ENCODE measurements at regions not wholly inside any gene's neighbourhood (a gene's known extent, or its start where the extent isn't known, plus 50 kb on each side); places are given as distances from the start of the nearest gene placed in this dataset.

GRCh38 chr9:35547889-35548418 is 57.1 kb upstream of the TESK1 start:
- TF ChIP-seq GATA2 (IDR thresholded peaks at IDR 0.05; ENCODE audit: insufficient read depth, insufficient read length, low read depth, low read length): no peak
- no peak for TF ChIP-seq POLR2AphosphoS5 (IDR thresholded peaks at IDR 0.05; ENCODE audit: insufficient read depth, low read depth, low read length)
- H3K4me1 ChIP-seq (ENCODE audit: control insufficient read depth, extremely low read depth, insufficient read depth, low read length): no peaks in the 10 kb centered on the region
- H3K9me3 ChIP-seq (replicated peaks; ENCODE audit: control insufficient read depth, insufficient read depth, low read length): no peaks in the 10 kb centered on the region
- CTCF ChIA-PET: interaction anchor here (1.0 to 2.8 kb wide), 4 partner anchors 10 to 67 kb away, joined by 4 to 6 read pairs (median 4); partner anchors contain the start of gene RUSC2
- no peak overlapping the region for H3K27ac ChIP-seq (ENCODE audit: insufficient read depth, low read depth, low read length)
- H3K9me1 ChIP-seq (replicated peaks; ENCODE audit: control insufficient read depth, extremely low read depth, insufficient read depth, low read length): no peaks in the 10 kb centered on the region
- intact Hi-C loops (cut with micrococcal nuclease): no loop called here
- H2AFZ ChIP-seq (ENCODE audit: low read depth, low read length): no peak overlapping the region
- FAIRE-seq (no peak), DNase-seq (ENCODE audit: low read depth, low spot score) (no peak)
- dilution Hi-C loops (cut with MboI; ENCODE audit: extremely low pct_ligation_motif_present, low sequenced_read_pairs): no loop called here
- peaks cover 0 to 16% of the 10 kb centered on the region in 2 experiments for H3K36me3 ChIP-seq (ENCODE audit: control insufficient read depth in 2 of 2, extremely low read depth in 1 of 2, insufficient read depth in 2 of 2, low read length in 2 of 2)
- no peak overlapping the region for H3K9ac ChIP-seq (replicated peaks; ENCODE audit: extremely low read depth, insufficient read depth, low read length)
- POLR2A ChIA-PET: no interaction called here
- H3K4me3 ChIP-seq (replicated peaks in 1 of 3; ENCODE audit: insufficient read depth in 1 of 3, low read depth in 1 of 3, low read length in 3 of 3): no peak overlapping the region
- peaks cover 2% of the 10 kb centered on the region for H4K20me1 ChIP-seq (replicated peaks; ENCODE audit: control insufficient read depth, extremely low read depth, insufficient read depth, low read length)
- BruUV-seq (replicated peaks): TSS peak; percentile 40
- peaks cover 81% of the 10 kb centered on the region for H3K79me2 ChIP-seq (ENCODE audit: control insufficient read depth, insufficient read depth, low read length)
- H3K4me2 ChIP-seq (ENCODE audit: insufficient read depth, low read length): no peak overlapping the region
- H3K27me3 ChIP-seq (ENCODE audit: control insufficient read depth in 2 of 2, insufficient read depth in 2 of 2, low read length in 2 of 2): no peaks in the 10 kb centered on the region

- intact Hi-C loops (cut with micrococcal nuclease): no loop called here
- Histone ChIP-seq H2AFZ (ENCODE audit: low read depth, low read length) (no peak overlapping the region), H3K27me3 (ENCODE audit: control insufficient read depth in 2 of 2, insufficient read depth in 2 of 2, low read length in 2 of 2) (no peaks in the 10 kb centered on the region), H3K9me3 (replicated peaks; ENCODE audit: control insufficient read depth, insufficient read depth, low read length) (no peaks in the 10 kb centered on the region), H3K79me2 (ENCODE audit: control insufficient read depth, insufficient read depth, low read length) (peaks cover 84% of the 10 kb centered on the region), H3K27ac (ENCODE audit: insufficient read depth, low read depth, low read length) (no peak overlapping the region), H4K20me1 (replicated peaks; ENCODE audit: control insufficient read depth, extremely low read depth, insufficient read depth, low read length) (peaks cover 2% of the 10 kb centered on the region), H3K4me2 (ENCODE audit: insufficient read depth, low read length) (no peak overlapping the region), H3K4me1 (ENCODE audit: control insufficient read depth, extremely low read depth, insufficient read depth, low read length) (peaks cover 3% of the 10 kb centered on the region), H3K36me3 (ENCODE audit: control insufficient read depth in 2 of 2, extremely low read depth in 1 of 2, insufficient read depth in 2 of 2, low read length in 2 of 2) (peaks cover 0 to 16% of the 10 kb centered on the region in 2 experiments), H3K9me1 (replicated peaks; ENCODE audit: control insufficient read depth, extremely low read depth, insufficient read depth, low read length) (no peaks in the 10 kb centered on the region), H3K9ac (replicated peaks; ENCODE audit: extremely low read depth, insufficient read depth, low read length) (no peak overlapping the region), H3K4me3 (replicated peaks in 1 of 3; ENCODE audit: insufficient read depth in 1 of 3, low read depth in 1 of 3, low read length in 3 of 3) (no peak overlapping the region)
- TF ChIP-seq MYC (IDR thresholded peaks at IDR 0.05; ENCODE audit: low read depth, low read length) (no peak), MAX (IDR thresholded peaks at IDR 0.05; ENCODE audit: insufficient read depth, insufficient read length) (no peak)
- FAIRE-seq (no peak), DNase-seq (ENCODE audit: low read depth, low spot score) (no peak)
- no TSS peak for BruUV-seq (replicated peaks)
- ChIA-PET POLR2A (no interaction called here), CTCF (interaction anchor here (1.0 to 2.8 kb wide), 4 partner anchors 11 to 67 kb away, joined by 4 to 6 read pairs (median 5); no protein-coding TSS in a partner anchor)
- dilution Hi-C loops (cut with MboI; ENCODE audit: extremely low pct_ligation_motif_present, low sequenced_read_pairs): no loop called here
These were observed 56.5 kb upstream of the TESK1 start for GRCh38 chr9:35548571-35548970.

Measured in endothelial cell of umbilical vein (primary cell).